Prostate gland (tissue), 2 donors: ENCODE measurements at regions not wholly inside any gene's neighbourhood (a gene's known extent, or its start where the extent isn't known, plus 50 kb on each side); places are given as distances from the start of the nearest gene placed in this dataset.

Source experiments
- DNase-seq: peaks from one replicate; pipeline ENCODE4 v3.0.0-alpha.2; 2019; ENCODE audit warnings: low spot score
- H3K27ac ChIP-seq, 2 donors: fragments of 200-600 bp; sonication (generic); 2 replicates each; pipeline ENCODE4 v1.5.1; 2017 to 2019
- H3K27me3 ChIP-seq: fragments of 200-600 bp; sonication (generic); replicated peaks from 2 replicates; pipeline ENCODE4 v1.5.1; 2019; ENCODE audit not compliant: insufficient read depth
- H3K36me3 ChIP-seq, 2 donors: fragments of 200-600 bp; sonication (generic); 1 replicate in 1 of 2; 2 replicates in 1 of 2; pipeline versions ENCODE4 v1.5.1 to v1.8.1; 2017 to 2019
- H3K4me1 ChIP-seq: fragments of 200-600 bp; sonication (generic); replicated peaks from 2 replicates; pipeline ENCODE4 v1.5.1; 2019
- H3K4me3 ChIP-seq, 2 donors: fragments of 200-600 bp; sonication (generic); 2 replicates each; pipeline ENCODE4 v1.5.1; 2017 to 2019
- H3K9me3 ChIP-seq: fragments of 200-600 bp; sonication (generic); 2 replicates; pipeline ENCODE4 v1.5.1; 2017
- CTCF ChIP-seq, 4 experiments: fragments of 200-600 bp in 2 of 4; fragments of 450-650 bp in 2 of 4; sonication (generic) in 2 of 4; IDR thresholded peaks; 1 replicate in 3 of 4; 2 replicates in 1 of 4; pipeline ENCODE4 v1.5.1; 2016 to 2019; ENCODE audit warnings: antibody characterized with exemption in 4 of 4, mild to moderate bottlenecking in 2 of 4, moderate library complexity in 2 of 4
- POLR2A ChIP-seq: fragments of 450-650 bp; IDR thresholded peaks from one replicate; pipeline ENCODE4 v1.6.1; 2016; ENCODE audit warnings: antibody characterized with exemption, mild to moderate bottlenecking
- POLR2AphosphoS5 ChIP-seq: sonication (generic); formaldehyde crosslinking; IDR thresholded peaks from one replicate; pipeline ENCODE4 v1.6.1; 2017; ENCODE audit warnings: antibody characterized with exemption
- WGBS: methylation state at CpG from one replicate; pipeline ENCODE4 v1.1.5; 2018; 5-methylcytosine and 5-hydroxymethylcytosine counted together
- intact Hi-C: fragments of 100-400 bp; cut with DNase I; formaldehyde crosslinking; loops from one replicate; pipeline ENCODE4 v1.14.2; 2022

- TF ChIP-seq POLR2A: no peak
Measured at GRCh38 chr14:100401792-100402191, 78.7 kb downstream of the SLC25A47 start.

GRCh38 chr14:100402631-100403030, 79.5 kb downstream of the SLC25A47 start:
- H3K27me3 ChIP-seq: no peaks in the 10 kb centered on the region
- 44% methylated on average over 7 of the region's 7 CpGs for WGBS
- no peak overlapping the region for H3K4me3 ChIP-seq
- peaks cover 5% of the 10 kb centered on the region for H3K4me1 ChIP-seq
- intact Hi-C loops: no loop called here
- TF ChIP-seq POLR2AphosphoS5: no peak
- TF ChIP-seq POLR2A: no peak
- no peaks in the 10 kb centered on the region for H3K9me3 ChIP-seq
- no peak for DNase-seq
- no peaks in the 10 kb centered on the region for H3K36me3 ChIP-seq
- H3K27ac ChIP-seq: no peak overlapping the region

More at GRCh38 chr14:100401792-100402191, 78.7 kb downstream of the SLC25A47 start:
- no peaks in the 10 kb centered on the region for H3K9me3 ChIP-seq
- intact Hi-C loops: no loop called here
- no peak overlapping the region for H3K4me3 ChIP-seq
- WGBS: 76% methylated on average over 3 of the region's 3 CpGs
- H3K27me3 ChIP-seq: no peaks in the 10 kb centered on the region
- peaks cover 5% of the 10 kb centered on the region for H3K4me1 ChIP-seq
- H3K27ac ChIP-seq: no peak overlapping the region
- no peak for DNase-seq
- no peaks in the 10 kb centered on the region for H3K36me3 ChIP-seq

GRCh38 chr14:100403105-100403504, 80.0 kb downstream of the SLC25A47 start:
- intact Hi-C loops: no loop called here
- no peak for DNase-seq
- Histone ChIP-seq H3K9me3 (no peaks in the 10 kb centered on the region), H3K4me1 (peaks cover under 1% of the 10 kb centered on the region), H3K36me3 (no peaks in the 10 kb centered on the region), H3K27ac (no peak overlapping the region), H3K27me3 (no peaks in the 10 kb centered on the region), H3K4me3 (no peak overlapping the region)
- 91% methylated on average over 5 of the region's 5 CpGs for WGBS
- no peak for TF ChIP-seq CTCF (IDR thresholded peaks at IDR 0.05)
- TF ChIP-seq POLR2A: no peak
- no peak for TF ChIP-seq POLR2AphosphoS5

GRCh38 chr14:100403802-100404365, 80.7 kb downstream of the SLC25A47 start:
- H3K9me3 ChIP-seq: no peaks in the 10 kb centered on the region
- WGBS: 95% methylated on average over 10 of the region's 10 CpGs
- intact Hi-C loops: no loop called here
- no peak overlapping the region for H3K27ac ChIP-seq
- TF ChIP-seq POLR2A: no peak
- no peak for TF ChIP-seq CTCF (IDR thresholded peaks at IDR 0.05)
- TF ChIP-seq POLR2AphosphoS5: no peak
- H3K4me3 ChIP-seq: no peak overlapping the region
- no peaks in the 10 kb centered on the region for H3K4me1 ChIP-seq
- no peak for DNase-seq
- H3K36me3 ChIP-seq: no peaks in the 10 kb centered on the region
- no peaks in the 10 kb centered on the region for H3K27me3 ChIP-seq

- Histone ChIP-seq H3K4me1 (no peaks in the 10 kb centered on the region), H3K9me3 (no peaks in the 10 kb centered on the region), H3K27me3 (no peaks in the 10 kb centered on the region), H3K27ac (no peak overlapping the region), H3K4me3 (no peak overlapping the region), H3K36me3 (no peaks in the 10 kb centered on the region)
- intact Hi-C loops: no loop called here
- no peak for DNase-seq
- 93% methylated on average over 4 of the region's 4 CpGs for WGBS
- TF ChIP-seq POLR2AphosphoS5 (no peak), CTCF (IDR thresholded peaks at IDR 0.05) (no peak), POLR2A (no peak)
Measured at GRCh38 chr14:100404419-100404818, 81.3 kb downstream of the SLC25A47 start.

GRCh38 chr14:100405760-100406455, 82.8 kb downstream of the SLC25A47 start:
- Histone ChIP-seq H3K4me1 (peaks cover 5% of the 10 kb centered on the region), H3K4me3 (no peak overlapping the region), H3K9me3 (no peaks in the 10 kb centered on the region), H3K36me3 (no peaks in the 10 kb centered on the region), H3K27me3 (no peaks in the 10 kb centered on the region), H3K27ac (no peak overlapping the region)
- intact Hi-C loops: no loop called here
- no peak for DNase-seq
- TF ChIP-seq CTCF (IDR thresholded peaks at IDR 0.05) (no peak), POLR2AphosphoS5 (no peak), POLR2A (no peak)
- WGBS: 71% methylated on average over 12 of the region's 12 CpGs
